NCI-H1092 (cell line): ENCODE measurements at regions not wholly inside any gene's neighbourhood (a gene's known extent, or its start where the extent isn't known, plus 50 kb on each side); places are given as distances from the start of the nearest gene placed in this dataset.
"Not testable (repeated sequence)": the region's sequence is repeated elsewhere in the genome, so short reads cannot be mapped to it uniquely, and the experiment has no call there.

Experiments used
- DNase-seq: peaks from one replicate; lab custom pipeline; 2025; lab: John Stamatoyannopoulos, UW

- DNase-seq: peak; percentile 64
Observed at GRCh38 chr22:25488244-25489020, 76.0 kb upstream of the GRK3 start.

- no peak for DNase-seq
Observed at GRCh38 chr22:25489947-25490346, 74.5 kb upstream of the GRK3 start.

GRCh38 chr22:25490896-25491295 lies 73.6 kb upstream of the GRK3 start:
- no peak for DNase-seq

GRCh38 chr22:25492162-25492561 lies 72.3 kb upstream of the GRK3 start:
- no peak for DNase-seq

GRCh38 chr22:25492841-25493734 lies 71.4 kb upstream of the GRK3 start:
- DNase-seq: peak; percentile 68

- no peak for DNase-seq
Observed at GRCh38 chr22:25493794-25494193, 70.7 kb upstream of the GRK3 start.

GRCh38 chr22:25494774-25495173 lies 69.7 kb upstream of the GRK3 start:
- no peak for DNase-seq

- DNase-seq: no peak
Observed at GRCh38 chr22:25495285-25495684, 69.2 kb upstream of the GRK3 start.

- DNase-seq: no peak
Observed at GRCh38 chr22:25496396-25497064, 67.9 kb upstream of the GRK3 start.

- DNase-seq: no peak
Observed at GRCh38 chr22:25497181-25497641, 67.3 kb upstream of the GRK3 start.

- no peak for DNase-seq
Observed at GRCh38 chr22:25497716-25498115, 66.8 kb upstream of the GRK3 start.

GRCh38 chr22:25500671-25501070 lies 63.8 kb upstream of the GRK3 start:
- DNase-seq: not testable (repeated sequence)

- not testable (repeated sequence) for DNase-seq
Observed at GRCh38 chr22:25504017-25504416, 60.5 kb upstream of the GRK3 start.

- no peak for DNase-seq
Observed at GRCh38 chr22:25508161-25508560, 56.3 kb upstream of the GRK3 start.

- no peak for DNase-seq
Observed at GRCh38 chr22:25508761-25509321, 55.6 kb upstream of the GRK3 start.

- DNase-seq: no peak
Observed at GRCh38 chr22:25509374-25509791, 55.1 kb upstream of the GRK3 start.

- no peak for DNase-seq
Observed at GRCh38 chr22:25510876-25511275, 53.6 kb upstream of the GRK3 start.

GRCh38 chr22:25511725-25512124 lies 52.8 kb upstream of the GRK3 start:
- no peak for DNase-seq

- no peak for DNase-seq
Observed at GRCh38 chr22:25514436-25515180, 49.9 kb upstream of the GRK3 start.
